B cell (primary cell): ENCODE measurements at regions not wholly inside any gene's neighbourhood (a gene's known extent, or its start where the extent isn't known, plus 50 kb on each side); places are given as distances from the start of the nearest gene placed in this dataset.

Experiments
- CTCF ChIP-seq: fragments of 200-600 bp; IDR thresholded peaks from one replicate; pipeline ENCODE4 v1.8.0; 2022; ENCODE audit warnings: antibody characterized with exemption, mild to moderate bottlenecking
- EZH2 ChIP-seq: IDR thresholded peaks from 2 replicates; pipeline ENCODE4 v1.6.1; 2012; ENCODE audit warnings: borderline replicate concordance, low read depth, mild to moderate bottlenecking, moderate library complexity, low read length; ENCODE audit not compliant: insufficient read depth, poor library complexity, severe bottlenecking

DNA sequence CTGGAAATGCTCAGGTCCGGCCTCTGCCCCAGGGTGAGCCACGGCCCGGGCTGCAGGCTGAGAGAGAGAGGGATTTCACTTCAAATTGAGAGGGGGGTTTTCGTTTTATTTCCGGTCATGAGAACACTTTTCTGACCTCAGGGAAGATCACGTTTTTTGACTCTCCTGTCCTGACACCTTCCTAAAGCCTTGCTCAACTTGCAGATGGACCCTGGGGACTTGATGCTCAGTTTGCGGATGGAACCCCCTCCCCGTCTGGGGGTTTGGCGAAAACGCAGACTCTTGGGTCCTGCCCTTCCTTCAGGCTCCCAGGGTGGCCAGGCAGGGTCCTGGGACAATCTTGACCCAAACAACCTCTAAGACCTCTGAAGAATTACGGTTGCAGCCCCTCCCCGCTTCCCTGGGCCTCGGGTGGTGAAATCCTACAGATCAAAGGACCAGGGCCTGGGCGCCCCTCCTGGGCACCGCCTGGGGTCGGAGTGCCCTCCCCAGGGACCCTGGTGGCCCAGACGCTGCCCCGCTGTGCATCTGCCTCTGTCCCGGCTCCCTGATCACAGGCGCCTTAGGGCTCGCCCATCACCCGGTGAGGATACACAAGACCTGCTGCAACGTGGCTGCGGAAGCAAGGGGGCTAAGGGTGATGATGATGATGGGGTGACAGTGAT, 148.2 kb downstream of the ERMARD start:
- TF ChIP-seq CTCF (no peak), EZH2 (no peak)
